K562 (cell line): ENCODE measurements at regions not wholly inside any gene's neighbourhood (a gene's known extent, or its start where the extent isn't known, plus 50 kb on each side); places are given as distances from the start of the nearest gene placed in this dataset.
A peak's percentile ranks its signal among the peaks of the same experiment; 100 is the strongest.

Source experiments
- CBX2 ChIP-seq: fragments of 200-600 bp; sonication (generic); IDR thresholded peaks from one replicate; pipeline ENCODE4 v1.6.1; 2012; ENCODE audit warnings: mild to moderate bottlenecking, low read length, inconsistent platforms; ENCODE audit not compliant: insufficient read depth, poor library complexity, severe bottlenecking
- DACH1 ChIP-seq: fragments of 450-650 bp; IDR thresholded peaks from 2 replicates; pipeline ENCODE4 v1.6.1; 2018; ENCODE audit not compliant: partially characterized antibody
- ELF1 ChIP-seq: fragments of 200-800 bp; sonication (Bioruptor generic); IDR thresholded peaks from 2 replicates; pipeline ENCODE4 v1.6.1; 2016; ENCODE audit warnings: missing genetic modification characterization, missing compliant biosample characterization
- EP400 ChIP-seq: fragments of 450-650 bp; IDR thresholded peaks from 2 replicates; pipeline ENCODE4 v1.6.1; 2017; ENCODE audit warnings: antibody characterized with exemption, mild to moderate bottlenecking, moderate library complexity
- ESRRA ChIP-seq: fragments of 450-650 bp; IDR thresholded peaks from 2 replicates; pipeline ENCODE4 v1.6.1; 2014; ENCODE audit warnings: low read depth, mild to moderate bottlenecking, moderate library complexity, borderline replicate concordance
- FOXJ2 ChIP-seq: fragments of 200-800 bp; sonication (Bioruptor generic); IDR thresholded peaks from 2 replicates; pipeline ENCODE4 v1.6.1; 2016; ENCODE audit warnings: missing genetic modification characterization, missing compliant biosample characterization
- GATAD2A ChIP-seq: fragments of 450-650 bp; IDR thresholded peaks from 2 replicates; pipeline ENCODE4 v1.6.1; 2017
- KLF6 ChIP-seq: fragments of 250-450 bp; sonication (Bioruptor Pico); IDR thresholded peaks from 2 replicates; pipeline ENCODE4 v1.4.0; 2020; ENCODE audit warnings: mild to moderate bottlenecking, moderate library complexity, borderline replicate concordance
- LEF1 ChIP-seq: fragments of 450-650 bp; IDR thresholded peaks from 2 replicates; pipeline ENCODE4 v1.6.1; 2016; ENCODE audit warnings: mild to moderate bottlenecking
- MTA2 ChIP-seq: fragments of 450-650 bp; IDR thresholded peaks from 2 replicates; pipeline ENCODE4 v1.6.1; 2016; ENCODE audit warnings: low read depth
- NBN ChIP-seq: fragments of 450-650 bp; IDR thresholded peaks from 2 replicates; pipeline ENCODE4 v1.6.1; 2016; ENCODE audit warnings: low read depth, mild to moderate bottlenecking
- NCOR1 ChIP-seq: fragments of 450-650 bp; IDR thresholded peaks from 2 replicates; pipeline ENCODE4 v1.6.1; 2016; ENCODE audit warnings: mild to moderate bottlenecking, moderate library complexity
- NFE2L1 ChIP-seq: fragments of 450-650 bp; IDR thresholded peaks from 2 replicates; pipeline ENCODE4 v1.6.1; 2016; ENCODE audit warnings: missing genetic modification characterization, low read depth, mild to moderate bottlenecking, missing compliant biosample characterization, moderate library complexity, borderline replicate concordance
- RB1 ChIP-seq: fragments of 450-650 bp; IDR thresholded peaks from 2 replicates; pipeline ENCODE4 v1.6.1; 2017; ENCODE audit warnings: low read depth, mild to moderate bottlenecking
- RFX1 ChIP-seq: fragments of 450-650 bp; IDR thresholded peaks from 2 replicates; pipeline ENCODE4 v1.6.1; 2016; ENCODE audit warnings: mild to moderate bottlenecking, moderate library complexity
- RUNX1 ChIP-seq: sonication (generic); IDR thresholded peaks from 2 replicates; pipeline ENCODE4 v1.6.1; 2016; ENCODE audit warnings: antibody characterized with exemption, low read depth
- SMARCE1 ChIP-seq: fragments of 450-650 bp; IDR thresholded peaks from 2 replicates; pipeline ENCODE4 v1.7.1; 2016; ENCODE audit warnings: mild to moderate bottlenecking
- SREBF1 ChIP-seq: fragments of 150-350 bp; IDR thresholded peaks from 2 replicates; pipeline ENCODE4 v1.6.1; 2014; ENCODE audit warnings: antibody characterized with exemption, low read depth, low read length, borderline replicate concordance
- TRIM28 ChIP-seq: fragments of 450-650 bp; IDR thresholded peaks from 2 replicates; pipeline ENCODE4 v1.6.1; 2017
- ZEB2 ChIP-seq: fragments of 450-650 bp; IDR thresholded peaks from 2 replicates; pipeline ENCODE4 v1.6.1; 2016
- ZNF23 ChIP-seq: fragments of 250-450 bp; sonication (Bioruptor Pico); IDR thresholded peaks from 2 replicates; pipeline ENCODE4 v1.4.0; 2020; ENCODE audit warnings: mild to moderate bottlenecking
- ZNF41 ChIP-seq: fragments of 250-450 bp; sonication (Bioruptor Pico); conservative IDR thresholded peaks from 2 replicates; pipeline ENCODE4 v1.4.0; 2020; ENCODE audit warnings: mild to moderate bottlenecking
- ZNF79 ChIP-seq: fragments of 250-450 bp; sonication (Bioruptor Pico); IDR thresholded peaks from 2 replicates; pipeline ENCODE4 v1.4.0; 2020; ENCODE audit warnings: low read depth, mild to moderate bottlenecking, moderate library complexity
- TF ChIP-seq, protein P1 (sequence below): IDR thresholded peaks from 2 replicates; pipeline ENCODE4 v1.6.1; 2014; ENCODE audit warnings: antibody characterized with exemption
- TF ChIP-seq, protein P2 (sequence below): IDR thresholded peaks from 3 replicates; pipeline ENCODE4 v1.6.1; 2011; ENCODE audit warnings: borderline replicate concordance, mild to moderate bottlenecking, moderate library complexity; ENCODE audit not compliant: insufficient read length; ENCODE audit errors: extremely low read depth
- TF ChIP-seq, protein P3 (sequence below), 2 experiments: fragments of 450-650 bp in 1 of 2; sonication (generic) in 1 of 2; formaldehyde crosslinking in 1 of 2; IDR thresholded peaks in 1 of 2; conservative IDR thresholded peaks in 1 of 2; 2 replicates each; pipeline versions ENCODE4 v1.6.1 to v1.8.1; 2016 to 2023; ENCODE audit warnings: mild to moderate bottlenecking in 2 of 2, moderate library complexity in 2 of 2, inconsistent platforms in 1 of 2, missing genetic modification reagents in 1 of 2

DNA sequence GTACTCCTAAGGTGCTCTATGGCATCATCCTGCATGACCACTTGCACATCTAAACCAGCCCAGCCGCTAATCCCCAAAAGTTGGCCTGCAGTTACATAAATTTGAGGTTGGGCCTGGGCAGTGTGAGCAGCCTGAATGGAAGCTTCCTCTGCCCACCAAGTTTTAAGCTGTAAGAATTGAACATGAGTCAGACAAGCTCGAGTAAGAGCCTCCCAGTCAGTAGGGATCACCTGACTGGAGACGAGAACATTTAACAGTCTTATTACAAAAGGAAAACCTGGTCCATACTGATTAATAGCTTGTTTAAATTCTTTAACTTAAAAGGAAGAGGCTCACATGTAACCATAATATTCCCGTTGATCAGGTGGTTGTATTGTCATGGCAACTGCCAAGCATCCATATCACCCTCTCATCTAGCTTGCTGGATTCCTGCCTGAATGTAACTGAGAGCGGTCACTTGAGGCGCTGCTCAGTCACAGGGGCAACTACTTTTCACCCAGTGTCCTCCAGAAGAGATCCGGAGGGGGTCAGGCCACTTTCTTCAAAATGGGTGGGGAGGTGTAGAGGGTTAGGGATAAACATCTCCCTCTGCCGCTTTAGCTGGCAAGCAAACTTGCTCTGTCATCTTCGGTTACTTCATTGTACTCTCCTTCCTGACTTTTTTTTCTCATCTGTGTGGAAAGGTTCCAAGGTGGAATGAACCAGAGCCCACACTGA is 56.6 kb upstream of the WDR1 start (continued):
- peak; percentile 26 for TF ChIP-seq GATAD2A
- TF ChIP-seq EP400: peak; percentile 70
- peak; percentile 22 for TF ChIP-seq NFE2L1 (tag)
- TF ChIP-seq RB1: 0 out of 2 replicates have a peak, but pooled peaks have one; percentile 29
- TF ChIP-seq TRIM28: no peak
- TF ChIP-seq DACH1: peak; percentile 66
- peak; percentile 98 for TF ChIP-seq RFX1
- TF ChIP-seq ELF1 (tag): peak; percentile 75
- TF ChIP-seq MTA2: 0 out of 2 replicates have a peak, but pooled peaks have one; percentile 26
- peak; percentile 80 for TF ChIP-seq ZEB2
- peak; percentile 80 for TF ChIP-seq ESRRA
- TF ChIP-seq, protein P1, sequence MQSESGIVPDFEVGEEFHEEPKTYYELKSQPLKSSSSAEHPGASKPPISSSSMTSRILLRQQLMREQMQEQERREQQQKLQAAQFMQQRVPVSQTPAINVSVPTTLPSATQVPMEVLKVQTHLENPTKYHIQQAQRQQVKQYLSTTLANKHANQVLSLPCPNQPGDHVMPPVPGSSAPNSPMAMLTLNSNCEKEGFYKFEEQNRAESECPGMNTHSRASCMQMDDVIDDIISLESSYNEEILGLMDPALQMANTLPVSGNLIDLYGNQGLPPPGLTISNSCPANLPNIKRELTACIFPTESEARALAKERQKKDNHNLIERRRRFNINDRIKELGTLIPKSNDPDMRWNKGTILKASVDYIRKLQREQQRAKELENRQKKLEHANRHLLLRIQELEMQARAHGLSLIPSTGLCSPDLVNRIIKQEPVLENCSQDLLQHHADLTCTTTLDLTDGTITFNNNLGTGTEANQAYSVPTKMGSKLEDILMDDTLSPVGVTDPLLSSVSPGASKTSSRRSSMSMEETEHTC: peak; percentile 39
- TF ChIP-seq RUNX1: no peak
- peak; percentile 52 for TF ChIP-seq SMARCE1
- TF ChIP-seq FOXJ2 (tag): peak; percentile 98
- TF ChIP-seq, protein P2, sequence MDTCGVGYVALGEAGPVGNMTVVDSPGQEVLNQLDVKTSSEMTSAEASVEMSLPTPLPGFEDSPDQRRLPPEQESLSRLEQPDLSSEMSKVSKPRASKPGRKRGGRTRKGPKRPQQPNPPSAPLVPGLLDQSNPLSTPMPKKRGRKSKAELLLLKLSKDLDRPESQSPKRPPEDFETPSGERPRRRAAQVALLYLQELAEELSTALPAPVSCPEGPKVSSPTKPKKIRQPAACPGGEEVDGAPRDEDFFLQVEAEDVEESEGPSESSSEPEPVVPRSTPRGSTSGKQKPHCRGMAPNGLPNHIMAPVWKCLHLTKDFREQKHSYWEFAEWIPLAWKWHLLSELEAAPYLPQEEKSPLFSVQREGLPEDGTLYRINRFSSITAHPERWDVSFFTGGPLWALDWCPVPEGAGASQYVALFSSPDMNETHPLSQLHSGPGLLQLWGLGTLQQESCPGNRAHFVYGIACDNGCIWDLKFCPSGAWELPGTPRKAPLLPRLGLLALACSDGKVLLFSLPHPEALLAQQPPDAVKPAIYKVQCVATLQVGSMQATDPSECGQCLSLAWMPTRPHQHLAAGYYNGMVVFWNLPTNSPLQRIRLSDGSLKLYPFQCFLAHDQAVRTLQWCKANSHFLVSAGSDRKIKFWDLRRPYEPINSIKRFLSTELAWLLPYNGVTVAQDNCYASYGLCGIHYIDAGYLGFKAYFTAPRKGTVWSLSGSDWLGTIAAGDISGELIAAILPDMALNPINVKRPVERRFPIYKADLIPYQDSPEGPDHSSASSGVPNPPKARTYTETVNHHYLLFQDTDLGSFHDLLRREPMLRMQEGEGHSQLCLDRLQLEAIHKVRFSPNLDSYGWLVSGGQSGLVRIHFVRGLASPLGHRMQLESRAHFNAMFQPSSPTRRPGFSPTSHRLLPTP: no peak
- TF ChIP-seq CBX2: no peak
- peak; percentile 92 for TF ChIP-seq SREBF1
- TF ChIP-seq NBN: peak; percentile 74
- TF ChIP-seq ZNF41 (CRISPR knock-in tag): no peak
- TF ChIP-seq, protein P3, sequence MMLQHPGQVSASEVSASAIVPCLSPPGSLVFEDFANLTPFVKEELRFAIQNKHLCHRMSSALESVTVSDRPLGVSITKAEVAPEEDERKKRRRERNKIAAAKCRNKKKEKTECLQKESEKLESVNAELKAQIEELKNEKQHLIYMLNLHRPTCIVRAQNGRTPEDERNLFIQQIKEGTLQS (IDR thresholded peaks at IDR 0.05): 0 out of 2 replicates have a peak, but pooled peaks have one; percentile 42
- TF ChIP-seq, protein P3 (CRISPR knock-in tag; conservative IDR thresholded peaks at IDR 0.05): no peak
- TF ChIP-seq ZNF23 (CRISPR knock-in tag): 0 out of 2 replicates have a peak, but pooled peaks have one; percentile 6
- TF ChIP-seq ZNF79 (CRISPR knock-in tag): 0 out of 2 replicates have a peak, but pooled peaks have one; percentile 17
- peak; percentile 70 for TF ChIP-seq NCOR1
- peak; percentile 56 for TF ChIP-seq LEF1
- TF ChIP-seq KLF6 (CRISPR knock-in tag): peak; percentile 79; the same call in 1 of the 2 replicates
